ENCODE measurements at regions not wholly inside any gene's neighbourhood (a gene's known extent, or its start where the extent isn't known, plus 50 kb on each side); places are given as distances from the start of the nearest gene placed in this dataset.

- no peak for DNase-seq
Measured at GRCh38 chr18:61198486-61198885, 134.7 kb upstream of the CDH20 start.

- no peak for DNase-seq
Measured at GRCh38 chr18:61199171-61199848, 133.9 kb upstream of the CDH20 start.

GRCh38 chr18:61201511-61201910 is 131.7 kb upstream of the CDH20 start:
- DNase-seq, result peak; percentile 29

- no peak for DNase-seq
Measured at GRCh38 chr18:61203151-61203550, 130.1 kb upstream of the CDH20 start.

- DNase-seq, result peak; percentile 53
Measured at GRCh38 chr18:61209801-61210200, 123.4 kb upstream of the CDH20 start.

GRCh38 chr18:61216051-61216450 is 117.2 kb upstream of the CDH20 start:
- peak; percentile 69 for DNase-seq

GRCh38 chr18:61222206-61222605 is 111.0 kb upstream of the CDH20 start:
- no peak for DNase-seq

GRCh38 chr18:61225336-61225735 is 107.9 kb upstream of the CDH20 start:
- no peak for DNase-seq

- DNase-seq, result peak; percentile 19
Measured at GRCh38 chr18:61236356-61237057, 96.7 kb upstream of the CDH20 start.

GRCh38 chr18:61237529-61237928 is 95.7 kb upstream of the CDH20 start:
- no peak for DNase-seq

- no peak for DNase-seq
Measured at GRCh38 chr18:61239051-61239450, 94.2 kb upstream of the CDH20 start.

GRCh38 chr18:61241260-61241853 is 91.9 kb upstream of the CDH20 start:
- no peak for DNase-seq

GRCh38 chr18:61244632-61245031 is 88.6 kb upstream of the CDH20 start:
- DNase-seq, result no peak

- peak; percentile 37 for DNase-seq
Measured at GRCh38 chr18:61245276-61245675, 88.0 kb upstream of the CDH20 start.

GRCh38 chr18:61248589-61248988 is 84.6 kb upstream of the CDH20 start:
- no peak for DNase-seq

- no peak for DNase-seq
Measured at GRCh38 chr18:61256291-61256690, 76.9 kb upstream of the CDH20 start.

- no peak for DNase-seq
Measured at GRCh38 chr18:61261870-61262269, 71.4 kb upstream of the CDH20 start.

GRCh38 chr18:61272793-61273192 is 60.4 kb upstream of the CDH20 start:
- no peak for DNase-seq

- DNase-seq, result no peak
Measured at GRCh38 chr18:61273533-61273932, 59.7 kb upstream of the CDH20 start.

- DNase-seq, result no peak
Measured at GRCh38 chr18:61274416-61274960, 58.7 kb upstream of the CDH20 start.

GRCh38 chr18:61277808-61278207 is 55.4 kb upstream of the CDH20 start:
- no peak for DNase-seq

GRCh38 chr18:61281431-61281830 is 51.8 kb upstream of the CDH20 start:
- no peak for DNase-seq

- no peak for DNase-seq
Measured at GRCh38 chr18:61282926-61283325, 50.3 kb upstream of the CDH20 start.
